ENCODE measurements at regions not wholly inside any gene's neighbourhood (a gene's known extent, or its start where the extent isn't known, plus 50 kb on each side); places are given as distances from the start of the nearest gene placed in this dataset.

DNA sequence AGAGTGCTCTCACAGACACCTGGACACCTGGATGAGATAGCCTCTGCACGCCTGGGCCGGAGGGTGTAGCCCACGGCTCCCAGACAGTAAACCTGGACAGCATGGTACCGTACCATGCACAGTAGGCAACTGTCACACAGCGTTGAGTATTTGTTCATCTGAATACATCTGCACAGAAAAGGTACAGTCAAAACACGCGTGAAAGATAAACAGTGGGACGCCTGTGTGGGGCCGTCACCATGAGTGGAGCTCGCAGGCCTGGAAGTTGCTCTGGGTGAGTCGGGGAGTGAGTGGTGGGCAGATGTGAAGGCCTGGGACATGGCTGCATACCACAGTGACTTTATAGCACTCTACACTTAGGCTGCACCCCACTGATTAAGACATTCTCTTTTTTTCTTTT is 280.0 kb upstream of the SHH start:
- no peaks in the 10 kb centered on the region for H3K27me3 ChIP-seq (replicated peaks)
- no peak for DNase-seq
- no peaks in the 10 kb centered on the region for H3K36me3 ChIP-seq (replicated peaks)
- no peak overlapping the region for H3K4me3 ChIP-seq (ENCODE audit: low read depth, low read length)
- H3K27ac ChIP-seq, result no peak overlapping the region
- TF ChIP-seq, protein P1, sequence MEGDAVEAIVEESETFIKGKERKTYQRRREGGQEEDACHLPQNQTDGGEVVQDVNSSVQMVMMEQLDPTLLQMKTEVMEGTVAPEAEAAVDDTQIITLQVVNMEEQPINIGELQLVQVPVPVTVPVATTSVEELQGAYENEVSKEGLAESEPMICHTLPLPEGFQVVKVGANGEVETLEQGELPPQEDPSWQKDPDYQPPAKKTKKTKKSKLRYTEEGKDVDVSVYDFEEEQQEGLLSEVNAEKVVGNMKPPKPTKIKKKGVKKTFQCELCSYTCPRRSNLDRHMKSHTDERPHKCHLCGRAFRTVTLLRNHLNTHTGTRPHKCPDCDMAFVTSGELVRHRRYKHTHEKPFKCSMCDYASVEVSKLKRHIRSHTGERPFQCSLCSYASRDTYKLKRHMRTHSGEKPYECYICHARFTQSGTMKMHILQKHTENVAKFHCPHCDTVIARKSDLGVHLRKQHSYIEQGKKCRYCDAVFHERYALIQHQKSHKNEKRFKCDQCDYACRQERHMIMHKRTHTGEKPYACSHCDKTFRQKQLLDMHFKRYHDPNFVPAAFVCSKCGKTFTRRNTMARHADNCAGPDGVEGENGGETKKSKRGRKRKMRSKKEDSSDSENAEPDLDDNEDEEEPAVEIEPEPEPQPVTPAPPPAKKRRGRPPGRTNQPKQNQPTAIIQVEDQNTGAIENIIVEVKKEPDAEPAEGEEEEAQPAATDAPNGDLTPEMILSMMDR (IDR thresholded peaks at IDR 0.05; ENCODE audit: low read depth, low read length, missing control alignments), result no peak
- in situ Hi-C loops (cut with HindIII; ENCODE audit: low pct_ligation_motif_present, low sequenced_read_pairs), result no loop called here

DNA sequence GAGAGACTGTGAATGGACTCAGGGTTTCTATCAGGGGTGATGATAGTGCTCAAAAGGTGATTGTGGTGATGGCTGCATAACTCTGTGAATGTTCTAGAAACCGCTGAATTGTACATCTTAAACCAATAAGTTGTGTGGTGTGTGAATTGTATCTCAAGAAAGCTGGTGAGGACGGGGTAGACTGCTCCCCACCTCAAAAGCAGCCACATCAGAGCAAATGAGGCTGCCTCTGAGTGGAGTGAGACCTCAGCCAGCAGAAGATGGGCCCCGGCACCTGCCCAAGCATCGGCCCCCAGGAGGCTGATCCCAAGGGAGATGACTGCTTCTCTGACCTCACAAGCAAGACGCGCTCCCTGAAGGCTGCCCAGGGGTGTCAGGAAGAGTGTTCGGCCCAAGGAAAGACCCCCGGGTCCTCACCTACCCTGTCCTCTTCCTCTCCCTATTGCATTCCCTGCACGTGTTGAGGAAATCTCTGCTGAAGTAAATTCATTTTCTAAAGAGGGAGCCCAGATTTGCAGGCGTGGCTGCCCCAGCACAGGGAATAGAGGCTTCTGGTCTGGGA is 279.3 kb upstream of the SHH start:
- Histone ChIP-seq H3K36me3 (replicated peaks) (no peaks in the 10 kb centered on the region), H3K27ac (no peak overlapping the region), H3K27me3 (replicated peaks) (no peaks in the 10 kb centered on the region), H3K4me3 (ENCODE audit: low read depth, low read length) (no peak overlapping the region)
- no peak for DNase-seq
- TF ChIP-seq, protein P1 (IDR thresholded peaks at IDR 0.05; ENCODE audit: low read depth, low read length, missing control alignments), result no peak
- in situ Hi-C loops (cut with HindIII; ENCODE audit: low pct_ligation_motif_present, low sequenced_read_pairs), result no loop called here

DNA sequence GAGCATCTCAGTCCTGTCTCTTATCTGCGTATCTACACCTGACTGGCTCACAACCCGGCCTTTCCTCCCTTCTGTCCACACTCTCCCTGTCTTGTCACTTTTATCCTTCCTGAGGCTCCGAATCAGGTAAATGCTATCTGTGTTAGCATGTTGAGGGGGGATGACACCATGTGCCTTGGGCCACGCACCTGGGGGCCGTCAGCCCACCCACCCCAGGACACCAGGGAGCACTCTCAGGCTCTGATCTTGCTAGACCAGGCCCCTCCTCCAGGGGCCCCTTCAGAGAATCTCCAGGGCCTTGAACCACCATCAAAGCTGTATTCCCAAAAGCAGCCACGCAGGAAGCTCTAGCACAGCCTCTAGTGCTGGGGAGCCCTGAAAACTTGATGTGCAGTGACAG is 278.7 kb upstream of the SHH start:
- no peaks in the 10 kb centered on the region for H3K27me3 ChIP-seq (replicated peaks)
- TF ChIP-seq, protein P1 (IDR thresholded peaks at IDR 0.05; ENCODE audit: low read depth, low read length, missing control alignments), result no peak
- in situ Hi-C loops (cut with HindIII; ENCODE audit: low pct_ligation_motif_present, low sequenced_read_pairs), result no loop called here
- no peaks in the 10 kb centered on the region for H3K36me3 ChIP-seq (replicated peaks)
- no peak for DNase-seq
- H3K4me3 ChIP-seq (ENCODE audit: low read depth, low read length), result no peak overlapping the region
- H3K27ac ChIP-seq, result no peak overlapping the region

DNA sequence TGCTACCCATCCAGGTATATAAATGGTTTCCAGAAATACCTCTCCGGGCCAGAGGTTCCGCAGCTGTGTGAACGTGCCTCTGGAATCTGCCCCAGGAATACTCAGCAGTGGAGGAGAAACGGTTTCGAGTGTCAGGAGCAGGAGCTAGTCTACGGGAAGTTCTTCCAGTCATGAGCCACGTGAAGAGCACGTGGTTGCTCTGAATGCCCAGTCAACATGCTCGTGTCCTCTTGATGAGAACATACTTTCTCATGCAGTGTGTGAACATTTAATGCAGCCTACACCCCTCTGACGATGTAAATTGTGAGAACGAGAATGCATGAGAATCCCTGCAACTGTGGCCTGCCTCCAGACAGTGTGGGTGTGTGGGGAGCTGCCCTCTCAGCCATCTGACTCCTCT is 277.0 kb upstream of the SHH start:
- Histone ChIP-seq H3K4me3 (ENCODE audit: low read depth, low read length) (no peak overlapping the region), H3K36me3 (replicated peaks) (no peaks in the 10 kb centered on the region), H3K27me3 (replicated peaks) (no peaks in the 10 kb centered on the region), H3K27ac (no peak overlapping the region)
- TF ChIP-seq, protein P1 (IDR thresholded peaks at IDR 0.05; ENCODE audit: low read depth, low read length, missing control alignments), result no peak
- no peak for DNase-seq
- in situ Hi-C loops (cut with HindIII; ENCODE audit: low pct_ligation_motif_present, low sequenced_read_pairs), result no loop called here

DNA sequence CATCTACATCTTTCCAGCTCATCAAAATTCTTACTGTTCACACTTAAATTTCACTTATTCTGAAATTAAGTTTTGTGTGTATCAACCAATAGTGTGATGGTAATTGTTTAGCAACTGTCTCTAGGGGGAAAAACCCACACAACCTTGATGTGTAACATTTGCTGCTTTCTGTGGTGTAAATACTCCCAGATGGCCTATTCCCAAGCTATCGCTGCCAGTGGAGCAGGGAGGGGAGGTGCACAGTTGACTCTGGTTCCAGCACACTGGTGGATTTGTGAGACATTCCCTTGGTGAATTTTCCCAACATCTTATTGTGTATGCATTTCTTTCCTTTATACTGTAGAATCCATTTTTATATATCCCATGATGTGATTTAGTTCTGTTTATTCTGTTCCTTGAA is 275.9 kb upstream of the SHH start:
- no peak overlapping the region for H3K4me3 ChIP-seq (ENCODE audit: low read depth, low read length)
- TF ChIP-seq, protein P1 (IDR thresholded peaks at IDR 0.05; ENCODE audit: low read depth, low read length, missing control alignments), result no peak
- H3K27ac ChIP-seq, result no peak overlapping the region
- no peak for DNase-seq
- H3K27me3 ChIP-seq (replicated peaks), result no peaks in the 10 kb centered on the region
- H3K36me3 ChIP-seq (replicated peaks), result no peaks in the 10 kb centered on the region
- in situ Hi-C loops (cut with HindIII; ENCODE audit: low pct_ligation_motif_present, low sequenced_read_pairs), result no loop called here

Data from brain microvascular endothelial cell (primary cell).